Nephron progenitor cell (in vitro differentiated cells): ENCODE measurements at regions not wholly inside any gene's neighbourhood (a gene's known extent, or its start where the extent isn't known, plus 50 kb on each side); places are given as distances from the start of the nearest gene placed in this dataset.

ENCODE experiments used
- DNase-seq: peaks from one replicate; pipeline ENCODE4 v3.0.0; 2021
- H3K27ac Mint-ChIP-seq: 2 replicates; pipeline ENCODE4 v1.8.0; 2021; ENCODE audit warnings: mild to moderate bottlenecking, moderate library complexity, mixed read lengths
- H3K27me3 Mint-ChIP-seq: 2 replicates; pipeline ENCODE4 v1.8.0; 2021; ENCODE audit warnings: mild to moderate bottlenecking, low read depth, mixed read lengths; ENCODE audit not compliant: poor library complexity
- H3K36me3 Mint-ChIP-seq: 2 replicates; pipeline ENCODE4 v1.8.0; 2021; ENCODE audit warnings: low read depth, mixed read lengths
- H3K4me1 Mint-ChIP-seq: 2 replicates; pipeline ENCODE4 v1.8.0; 2021; ENCODE audit warnings: mixed read lengths
- H3K4me3 Mint-ChIP-seq: 2 replicates; pipeline ENCODE4 v1.8.0; 2021; ENCODE audit warnings: mild to moderate bottlenecking, moderate library complexity, mixed read lengths
- H3K9me3 Mint-ChIP-seq: 2 replicates; pipeline ENCODE4 v1.8.0; 2021; ENCODE audit warnings: mild to moderate bottlenecking, moderate library complexity, mixed read lengths
- CTCF ChIP-seq: fragments of 200-600 bp; sonication (generic); IDR thresholded peaks from 2 replicates; pipeline ENCODE4 v1.5.0; 2021; ENCODE audit warnings: antibody characterized with exemption

- no peak overlapping the region for H3K27ac Mint-ChIP-seq
- no peaks in the 10 kb centered on the region for H3K36me3 Mint-ChIP-seq
- no peak for DNase-seq
- peaks cover 35% of the 10 kb centered on the region for H3K4me1 Mint-ChIP-seq
- H3K27me3 Mint-ChIP-seq = peaks cover 5% of the 10 kb centered on the region
- H3K9me3 Mint-ChIP-seq = no peaks in the 10 kb centered on the region
- no peak for TF ChIP-seq CTCF
- no peak overlapping the region for H3K4me3 Mint-ChIP-seq
Measured at GRCh38 chr7:25964483-25964991, 187.5 kb upstream of the NFE2L3 start.

- no peaks in the 10 kb centered on the region for H3K9me3 Mint-ChIP-seq
- H3K36me3 Mint-ChIP-seq = no peaks in the 10 kb centered on the region
- DNase-seq = no peak
- no peak overlapping the region for H3K4me3 Mint-ChIP-seq
- no peak overlapping the region for H3K27ac Mint-ChIP-seq
- peaks cover 5% of the 10 kb centered on the region for H3K27me3 Mint-ChIP-seq
- H3K4me1 Mint-ChIP-seq = peaks cover 35% of the 10 kb centered on the region
- no peak for TF ChIP-seq CTCF
Measured at GRCh38 chr7:25965405-25966123, 186.4 kb upstream of the NFE2L3 start.

GRCh38 chr7:25966469-25966868, 185.5 kb upstream of the NFE2L3 start:
- no peak overlapping the region for H3K27ac Mint-ChIP-seq
- H3K4me3 Mint-ChIP-seq = no peak overlapping the region
- no peak for TF ChIP-seq CTCF
- no peak for DNase-seq
- H3K36me3 Mint-ChIP-seq = no peaks in the 10 kb centered on the region
- H3K9me3 Mint-ChIP-seq = no peaks in the 10 kb centered on the region
- peaks cover 40% of the 10 kb centered on the region for H3K4me1 Mint-ChIP-seq
- peaks cover 3% of the 10 kb centered on the region for H3K27me3 Mint-ChIP-seq

GRCh38 chr7:25967278-25968204, 184.5 kb upstream of the NFE2L3 start:
- H3K4me3 Mint-ChIP-seq = no peak overlapping the region
- peaks cover 3% of the 10 kb centered on the region for H3K27me3 Mint-ChIP-seq
- no peaks in the 10 kb centered on the region for H3K36me3 Mint-ChIP-seq
- H3K4me1 Mint-ChIP-seq = peaks cover 36% of the 10 kb centered on the region
- H3K9me3 Mint-ChIP-seq = no peaks in the 10 kb centered on the region
- H3K27ac Mint-ChIP-seq = no peak overlapping the region
- DNase-seq = no peak
- no peak for TF ChIP-seq CTCF

GRCh38 chr7:25968205-25968993, 183.6 kb upstream of the NFE2L3 start:
- peaks cover 3% of the 10 kb centered on the region for H3K27me3 Mint-ChIP-seq
- H3K27ac Mint-ChIP-seq = no peak overlapping the region
- no peak overlapping the region for H3K4me3 Mint-ChIP-seq
- H3K36me3 Mint-ChIP-seq = no peaks in the 10 kb centered on the region
- TF ChIP-seq CTCF = no peak
- H3K9me3 Mint-ChIP-seq = no peaks in the 10 kb centered on the region
- DNase-seq = no peak
- H3K4me1 Mint-ChIP-seq = peaks cover 29% of the 10 kb centered on the region
